Fibroblast of upper back skin (primary cell): ENCODE measurements at regions not wholly inside any gene's neighbourhood (a gene's known extent, or its start where the extent isn't known, plus 50 kb on each side); places are given as distances from the start of the nearest gene placed in this dataset.

Experiments used
- DNase-seq: peaks from one replicate; pipeline ENCODE4 v3.0.0-alpha.2; 2013

DNA sequence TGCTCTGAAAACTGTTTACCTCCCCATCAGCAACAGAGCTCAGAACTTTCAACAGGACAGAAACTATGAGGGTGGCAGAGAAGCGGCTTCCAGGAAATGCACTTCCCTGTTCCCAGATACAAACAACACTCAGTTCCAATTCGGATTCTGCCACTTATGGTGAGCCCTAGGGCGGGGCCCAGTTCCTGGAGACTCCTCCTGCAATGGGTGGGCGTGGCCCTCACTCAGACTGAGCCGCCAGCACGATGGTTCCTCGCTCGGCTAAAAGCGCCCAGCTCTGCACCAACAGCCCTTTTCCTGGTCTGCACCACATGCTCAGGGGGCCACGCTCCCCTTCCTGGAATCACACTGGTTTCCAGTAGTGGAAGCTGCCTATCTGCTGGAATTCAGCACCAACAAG is 314.1 kb downstream of the CTTN start:
- DNase-seq = no peak

DNA sequence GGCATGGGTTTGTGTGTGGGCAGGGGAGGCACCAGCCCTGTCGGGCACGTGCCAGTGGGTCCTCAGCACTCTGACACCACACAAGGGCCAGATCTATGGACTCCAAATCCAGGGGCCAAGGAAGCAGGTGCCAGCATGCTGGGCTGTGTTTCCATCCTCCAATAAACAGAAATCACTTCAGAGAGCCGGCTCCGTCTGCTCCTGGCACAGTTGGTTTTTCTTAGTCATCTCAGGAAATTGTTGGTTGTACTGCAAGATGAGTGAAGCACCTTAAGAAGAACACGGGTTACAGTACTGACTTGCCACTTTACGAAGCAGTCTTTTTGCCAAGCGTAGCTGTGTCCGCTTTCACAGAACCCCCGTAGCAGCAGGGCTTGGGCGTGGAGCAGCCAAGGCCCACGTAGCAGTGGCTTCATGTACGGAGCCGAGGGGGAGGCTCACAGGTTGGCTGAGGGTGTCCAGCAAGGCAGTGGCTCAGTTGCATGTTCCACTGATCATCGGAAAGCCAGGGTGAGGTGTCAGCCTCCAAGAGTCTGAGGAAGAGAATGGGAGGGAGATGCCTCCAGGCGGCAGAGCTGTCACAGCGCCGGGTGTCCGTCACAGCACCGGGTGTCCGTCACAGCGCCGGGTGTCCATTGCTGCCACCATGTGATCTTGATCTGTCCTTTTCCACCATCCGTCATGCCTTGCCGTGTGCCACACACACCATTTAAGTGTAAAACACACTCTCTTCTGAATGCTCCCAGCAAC is 314.9 kb downstream of the CTTN start:
- no peak for DNase-seq

DNA sequence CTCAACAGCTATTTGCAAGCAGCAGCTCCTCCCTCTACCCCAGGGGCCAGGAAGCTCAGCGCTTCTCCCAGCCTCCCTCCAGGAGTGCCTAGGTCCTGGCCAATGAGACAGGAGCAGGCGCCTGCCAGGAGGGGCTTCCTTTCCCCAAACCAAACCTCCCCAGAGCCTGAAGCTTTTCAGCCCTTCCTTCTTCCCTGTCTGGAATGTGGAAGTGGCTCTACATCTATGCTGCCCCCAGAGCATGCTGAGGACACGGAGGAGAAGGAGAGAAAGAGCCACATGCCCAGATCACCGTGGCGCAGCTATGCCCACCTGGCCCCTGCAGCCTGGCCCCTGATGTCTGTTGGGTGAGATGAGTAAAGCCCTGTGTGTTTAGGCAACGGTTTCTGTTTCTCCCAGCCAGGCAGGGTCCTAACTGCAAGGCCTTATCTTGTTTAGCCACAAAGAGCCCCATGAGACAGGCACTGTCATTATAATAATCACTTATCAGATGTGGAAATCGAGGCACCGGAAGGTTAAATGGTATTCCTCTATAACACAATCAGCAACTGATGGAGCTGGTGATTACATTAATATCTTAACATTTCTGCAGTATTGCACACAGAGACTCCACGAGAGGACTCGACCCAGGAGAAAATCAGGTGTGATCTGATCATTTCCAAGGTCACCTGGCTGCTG is 315.8 kb downstream of the CTTN start:
- no peak for DNase-seq

DNA sequence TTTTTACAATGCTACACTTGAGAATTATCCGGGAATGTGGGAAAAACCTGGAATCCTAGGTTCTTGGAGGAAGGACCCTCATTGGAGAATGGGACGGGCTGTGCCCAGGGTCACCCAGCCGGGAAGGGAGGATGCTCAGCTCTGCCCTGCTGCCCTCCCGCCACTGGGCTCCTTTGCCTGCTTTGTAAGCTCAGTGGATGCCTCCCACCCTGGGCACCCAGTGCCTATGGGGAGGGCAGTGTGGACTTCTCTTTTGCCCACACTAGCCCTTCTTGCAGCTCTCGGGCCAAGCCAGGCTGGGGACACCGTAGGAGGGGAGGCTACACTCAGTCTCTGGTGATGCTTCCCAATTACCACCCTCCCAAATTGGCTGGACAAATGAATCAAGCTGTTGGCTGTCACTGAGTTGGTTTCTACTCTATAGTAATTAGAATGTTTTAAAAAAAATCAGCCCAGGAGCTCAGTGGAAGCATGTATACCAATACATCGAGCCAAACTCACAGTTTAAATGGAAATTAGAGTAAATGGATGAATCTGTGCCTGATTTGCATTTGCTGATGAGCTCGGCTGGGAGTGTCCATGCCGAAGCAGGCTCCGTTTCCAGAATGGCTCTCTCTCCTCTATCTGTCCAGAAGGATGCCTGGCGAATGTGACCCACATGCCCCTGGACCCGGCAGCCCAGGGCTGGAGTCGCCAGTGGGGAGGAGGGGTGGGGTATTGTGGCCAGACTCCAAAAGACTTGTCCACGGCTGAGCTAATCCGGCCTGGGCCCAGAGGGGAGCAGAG is 317.0 kb downstream of the CTTN start:
- DNase-seq = no peak

DNA sequence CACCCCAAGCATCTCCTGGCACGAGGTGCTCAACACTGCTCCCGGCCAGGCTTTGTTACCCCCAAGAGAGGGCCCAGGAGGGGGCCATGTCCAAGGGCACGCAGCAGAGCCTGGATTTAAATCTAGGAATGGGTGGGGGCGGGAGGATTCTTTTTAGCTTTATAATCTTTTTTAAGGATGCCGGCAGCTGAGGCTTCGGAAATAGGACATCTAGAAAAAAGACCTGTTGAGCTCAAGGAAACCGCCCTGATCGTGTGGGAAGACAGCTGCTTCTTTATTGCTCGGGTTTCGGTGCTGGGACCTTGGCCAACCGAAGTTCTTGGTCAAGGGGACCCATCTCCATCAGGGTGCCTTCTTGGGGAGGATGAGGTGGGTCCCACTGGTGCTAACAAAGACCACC is 317.9 kb downstream of the CTTN start:
- no peak for DNase-seq

DNA sequence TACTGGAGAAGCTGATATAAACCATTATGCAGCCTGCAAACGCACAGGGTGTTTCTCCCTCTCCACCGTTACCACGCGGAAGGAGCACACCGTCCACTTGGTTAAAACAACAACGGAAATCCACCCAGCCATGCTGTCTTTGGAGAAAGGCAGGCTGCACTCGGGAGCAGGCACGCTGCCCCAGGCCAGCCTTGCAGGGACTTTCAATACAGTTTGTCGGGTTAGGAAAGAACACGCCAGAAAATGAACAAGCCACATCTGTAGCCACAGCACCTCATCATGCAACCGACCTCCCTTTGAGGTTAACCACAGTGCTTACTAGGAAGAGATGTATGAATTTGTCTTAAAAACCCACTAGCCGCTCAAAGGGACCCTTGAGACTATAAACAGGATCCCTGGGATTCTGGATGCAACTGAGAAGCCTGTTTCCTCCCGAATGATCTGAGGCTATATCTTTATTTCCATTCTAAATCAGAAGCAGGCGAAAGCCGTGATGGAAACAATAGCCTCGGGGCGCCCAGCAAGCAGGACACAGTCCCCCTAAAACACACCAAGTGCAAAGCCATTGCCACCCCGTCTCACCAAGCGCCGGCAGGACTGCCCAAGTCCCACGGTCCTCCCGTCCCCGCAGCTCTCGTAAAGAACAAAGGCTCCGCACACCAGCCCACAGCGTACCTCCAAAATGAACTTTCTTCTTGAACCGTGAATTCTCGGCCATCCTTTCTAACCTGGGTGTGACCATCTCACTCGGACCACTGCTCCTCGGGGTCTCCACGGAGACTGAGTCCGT is 318.9 kb downstream of the CTTN start:
- DNase-seq = peak; percentile 3

DNA sequence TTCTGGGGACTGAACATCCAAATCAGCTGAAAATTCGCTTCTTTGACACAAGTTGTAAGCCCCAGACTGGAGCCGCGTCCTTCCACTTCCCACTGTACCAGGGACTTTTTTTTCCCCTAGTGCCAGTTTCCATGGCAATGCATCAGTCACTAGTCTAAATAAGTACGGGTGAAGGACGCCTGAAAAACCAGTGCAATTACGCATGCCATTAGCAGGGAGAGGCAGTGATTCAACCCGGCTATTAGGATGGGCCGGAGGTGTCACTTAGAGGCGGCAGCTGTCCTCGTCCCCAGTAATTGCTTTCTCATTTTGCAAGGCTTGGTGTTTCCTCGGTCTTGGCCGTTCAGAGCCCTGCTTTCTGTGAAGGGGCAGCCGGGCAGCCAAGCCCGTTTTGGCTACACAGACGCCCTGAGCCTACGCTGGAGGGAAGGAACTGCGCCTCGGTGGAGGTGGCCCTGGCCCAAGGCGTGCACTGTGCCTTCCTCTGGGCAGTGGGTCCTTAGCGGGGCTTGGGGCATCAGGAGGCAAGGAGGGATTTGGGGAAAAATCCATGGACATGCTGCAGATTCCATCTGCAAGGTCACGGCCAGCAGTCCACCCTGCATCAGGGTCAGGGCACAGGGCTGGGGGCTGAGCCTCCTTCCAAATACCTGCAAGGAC is 319.7 kb downstream of the CTTN start:
- no peak for DNase-seq

DNA sequence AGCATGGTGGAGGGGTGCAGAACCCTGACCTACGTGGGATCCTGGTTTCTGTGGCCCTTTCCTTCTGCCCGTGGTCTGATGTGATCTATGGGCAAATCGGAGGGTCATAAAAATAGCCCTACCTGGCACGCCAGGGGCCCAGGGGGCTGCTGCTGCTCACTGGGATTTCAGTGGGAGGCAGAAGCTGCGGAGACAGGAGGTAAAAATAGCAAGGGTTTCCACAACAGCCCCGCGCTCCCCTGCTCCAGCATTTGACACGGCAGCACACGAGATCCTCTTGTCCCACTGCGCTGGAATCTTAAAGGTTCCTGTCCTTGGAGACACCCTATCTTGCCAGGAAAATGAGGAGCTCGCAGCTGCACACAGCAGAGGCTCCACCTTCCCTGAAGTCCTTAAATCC is 321.2 kb downstream of the CTTN start:
- DNase-seq = no peak

DNA sequence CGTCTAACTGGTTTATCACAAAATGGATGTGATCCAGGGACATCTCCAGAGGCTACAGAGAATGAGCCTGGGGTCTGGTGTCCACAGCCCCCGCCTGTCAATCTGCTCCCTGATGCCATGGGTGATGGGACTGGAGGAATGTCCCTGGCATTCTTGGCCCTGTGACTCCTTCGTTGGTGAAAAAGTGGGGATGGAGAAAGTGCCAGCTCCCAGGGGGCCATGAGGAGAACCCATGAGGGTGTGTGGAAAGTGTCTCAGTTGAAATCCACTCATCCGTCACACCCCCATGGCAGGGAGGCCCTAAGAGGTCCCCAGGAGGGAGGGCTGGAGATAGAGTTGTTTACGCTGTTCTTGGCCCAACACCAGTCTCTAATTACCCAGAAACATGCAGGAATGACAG is 322.0 kb downstream of the CTTN start:
- no peak for DNase-seq

DNA sequence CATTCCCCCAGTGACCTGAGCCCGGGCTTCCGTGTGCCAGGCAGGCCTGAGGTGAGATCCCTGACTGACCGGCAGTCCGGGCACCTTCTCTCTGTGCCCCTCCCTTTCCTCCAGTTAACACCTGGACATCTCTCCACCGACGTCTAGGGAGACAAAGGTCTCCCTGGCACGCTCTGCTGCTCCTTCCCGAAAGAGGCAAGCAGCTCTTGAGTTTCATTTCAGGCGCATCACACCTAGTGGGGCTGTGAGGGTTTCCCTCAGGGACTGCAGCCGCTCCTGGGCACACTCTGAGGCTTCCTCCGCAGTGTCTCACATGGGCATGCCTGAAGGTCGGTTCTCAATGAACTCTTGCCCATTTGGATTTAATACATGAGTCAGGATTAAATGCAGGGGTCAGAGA is 322.7 kb downstream of the CTTN start:
- DNase-seq = no peak

DNA sequence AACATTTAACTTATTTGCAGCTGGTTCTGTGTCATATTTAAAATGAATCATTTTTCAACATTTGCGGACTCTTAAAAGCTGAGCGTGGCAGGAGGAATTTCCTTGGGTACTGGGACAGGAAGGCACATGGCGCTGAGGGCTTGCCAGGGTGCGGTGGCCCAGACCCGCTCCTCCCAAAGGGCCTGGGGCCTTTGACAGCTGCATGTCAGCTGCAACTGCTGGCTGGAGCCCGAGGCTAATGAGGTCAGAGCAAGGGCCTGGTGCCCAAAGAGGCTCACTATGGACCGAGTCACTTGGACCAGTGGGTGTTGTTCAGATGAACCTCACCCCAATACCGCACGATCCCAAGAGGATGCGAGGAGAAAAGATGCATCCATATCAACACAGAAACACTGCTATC is 326.9 kb downstream of the CTTN start:
- no peak for DNase-seq

DNA sequence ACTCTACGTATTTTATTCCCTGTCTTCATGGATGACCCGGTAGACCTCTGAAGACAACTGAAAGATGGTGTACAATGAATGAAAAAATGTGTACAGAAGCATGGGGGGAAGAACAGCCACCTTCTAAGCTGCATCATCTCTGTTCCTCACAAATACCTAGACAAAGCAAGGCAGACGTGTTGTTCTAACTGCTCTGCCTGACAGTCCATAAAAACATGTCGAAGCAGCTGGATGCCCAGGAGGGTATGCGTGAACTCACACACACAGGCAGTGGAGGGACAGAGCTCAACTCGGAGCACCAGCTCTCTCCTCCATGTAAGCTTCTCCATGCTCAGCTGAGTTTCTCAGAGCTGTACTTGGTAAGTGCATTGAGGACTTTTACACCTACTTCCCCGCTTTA is 327.4 kb downstream of the CTTN start:
- DNase-seq = no peak

DNA sequence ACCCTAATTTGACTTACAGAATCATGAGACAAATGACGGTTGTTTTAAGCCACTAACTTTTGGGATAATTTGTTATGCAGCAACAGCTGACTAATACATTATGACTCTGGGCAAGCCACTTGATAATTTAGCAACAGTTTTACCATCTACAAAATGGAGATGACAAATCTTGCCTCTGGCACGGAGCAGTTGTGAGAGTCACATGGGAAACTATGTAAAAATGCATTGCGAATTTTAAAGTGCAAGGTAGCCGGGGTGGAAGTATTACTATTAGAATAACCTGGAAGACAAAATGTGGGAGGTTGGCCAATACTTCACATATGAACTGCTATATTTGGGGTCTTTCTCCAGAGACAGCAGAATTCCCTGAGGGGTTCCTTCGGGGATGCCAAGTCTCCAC is 328.7 kb downstream of the CTTN start:
- no peak for DNase-seq

DNA sequence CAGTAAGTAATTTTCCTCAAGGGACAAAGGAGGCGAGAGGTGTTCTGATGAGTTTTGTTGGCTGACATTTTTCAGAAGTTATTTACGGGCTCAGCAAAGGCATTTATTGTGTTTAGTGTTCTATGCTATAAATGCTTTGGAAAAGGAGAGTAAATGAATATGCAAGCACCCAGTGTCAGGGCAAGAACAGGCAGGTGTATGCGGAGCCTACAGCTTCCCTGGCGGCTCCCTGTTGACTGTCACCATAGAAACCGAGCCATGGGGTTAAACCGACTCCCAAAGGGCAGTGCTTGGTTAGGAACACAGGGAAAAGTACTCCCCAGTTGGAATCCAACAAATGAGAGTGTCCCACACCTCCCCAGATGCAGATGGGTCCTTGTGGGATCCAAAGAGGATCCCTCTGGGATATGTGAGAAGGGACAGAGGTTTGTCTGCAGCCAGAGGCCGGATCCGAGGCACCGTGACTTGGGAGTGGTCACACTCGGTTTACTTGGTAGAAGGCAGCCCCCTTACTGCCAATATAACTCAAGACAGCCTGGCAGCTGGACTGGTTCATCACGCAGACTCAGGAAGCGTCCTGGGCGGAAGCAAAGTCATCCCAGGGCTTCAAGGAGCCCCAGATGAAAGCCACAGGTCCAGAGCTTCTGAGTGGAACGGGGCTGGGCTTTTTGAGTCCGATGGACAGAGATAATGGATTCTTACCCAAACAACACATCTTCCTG is 329.7 kb downstream of the CTTN start:
- no peak for DNase-seq

DNA sequence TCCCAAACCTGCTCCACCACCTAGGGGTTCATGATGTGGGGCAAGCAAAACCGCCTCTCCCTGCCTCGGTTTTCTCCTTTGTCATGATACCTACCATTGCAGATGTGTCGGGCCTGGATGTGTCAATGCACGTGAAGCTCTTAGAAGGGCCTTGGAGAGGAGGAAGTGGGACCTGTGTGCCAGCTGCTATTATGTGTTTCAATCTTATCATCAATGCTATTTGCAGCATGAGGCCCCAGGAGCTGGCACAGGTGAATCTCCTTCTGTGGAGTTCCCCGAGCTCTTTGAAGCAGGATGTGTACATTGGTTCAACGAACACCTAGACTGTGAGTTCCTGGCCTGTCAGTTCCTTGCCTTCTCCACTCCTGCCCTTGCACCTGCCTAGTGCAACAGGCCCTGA is 331.6 kb downstream of the CTTN start:
- DNase-seq = no peak

DNA sequence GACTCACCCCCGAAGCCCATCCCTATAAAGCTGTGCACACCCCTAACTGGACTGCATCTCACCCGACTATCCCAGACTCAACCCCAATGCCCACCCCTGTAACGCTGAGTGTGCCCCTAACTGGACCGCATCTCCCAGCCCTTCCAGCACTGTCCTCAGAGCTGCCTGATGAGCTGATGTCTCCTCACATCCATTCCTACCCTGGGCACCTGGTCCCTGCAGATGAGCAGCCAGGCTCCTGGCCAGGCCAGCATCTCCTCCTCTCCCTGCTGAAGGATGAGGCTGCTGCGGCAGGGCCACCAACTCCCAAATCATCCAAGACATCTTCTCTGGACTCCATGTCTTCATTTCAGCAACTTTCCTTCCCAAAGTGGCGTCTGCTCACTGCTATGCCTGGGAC is 332.1 kb downstream of the CTTN start:
- DNase-seq = no peak

DNA sequence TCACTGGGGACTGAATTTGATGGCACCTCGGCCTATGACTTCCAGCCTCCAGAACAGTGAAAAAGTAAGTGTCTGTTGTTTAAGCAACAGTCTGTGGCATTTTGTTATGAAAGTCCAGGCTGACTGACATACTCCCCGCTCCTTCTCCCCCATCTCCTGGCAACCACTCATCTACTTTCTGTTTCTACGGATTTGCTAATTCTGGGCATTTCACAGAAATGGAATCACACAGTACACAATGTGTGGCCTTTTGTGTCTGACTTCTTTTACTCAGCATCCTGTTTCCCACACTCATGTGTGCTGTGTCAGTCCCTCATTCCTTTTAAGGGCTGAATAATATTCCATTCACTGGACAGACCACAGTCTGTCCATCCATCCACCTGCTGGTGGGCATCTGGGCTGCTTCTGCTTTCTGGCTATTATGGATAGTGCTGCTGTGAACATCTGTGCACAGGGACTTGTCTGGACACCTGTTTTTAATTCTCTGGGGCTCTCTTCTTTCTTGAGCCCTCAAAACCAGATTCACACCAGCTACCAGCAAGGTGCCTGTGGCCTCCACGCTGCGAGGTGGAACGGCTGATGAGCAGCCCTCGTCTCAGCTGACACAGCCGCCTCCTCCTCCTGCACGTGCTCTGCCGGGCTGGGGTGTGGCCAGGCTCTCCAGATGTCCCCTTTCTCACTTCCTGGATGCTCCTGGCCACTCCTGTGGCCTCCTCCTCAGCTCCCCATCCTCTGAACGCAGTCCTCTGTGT is 333.1 kb downstream of the CTTN start:
- DNase-seq = no peak

DNA sequence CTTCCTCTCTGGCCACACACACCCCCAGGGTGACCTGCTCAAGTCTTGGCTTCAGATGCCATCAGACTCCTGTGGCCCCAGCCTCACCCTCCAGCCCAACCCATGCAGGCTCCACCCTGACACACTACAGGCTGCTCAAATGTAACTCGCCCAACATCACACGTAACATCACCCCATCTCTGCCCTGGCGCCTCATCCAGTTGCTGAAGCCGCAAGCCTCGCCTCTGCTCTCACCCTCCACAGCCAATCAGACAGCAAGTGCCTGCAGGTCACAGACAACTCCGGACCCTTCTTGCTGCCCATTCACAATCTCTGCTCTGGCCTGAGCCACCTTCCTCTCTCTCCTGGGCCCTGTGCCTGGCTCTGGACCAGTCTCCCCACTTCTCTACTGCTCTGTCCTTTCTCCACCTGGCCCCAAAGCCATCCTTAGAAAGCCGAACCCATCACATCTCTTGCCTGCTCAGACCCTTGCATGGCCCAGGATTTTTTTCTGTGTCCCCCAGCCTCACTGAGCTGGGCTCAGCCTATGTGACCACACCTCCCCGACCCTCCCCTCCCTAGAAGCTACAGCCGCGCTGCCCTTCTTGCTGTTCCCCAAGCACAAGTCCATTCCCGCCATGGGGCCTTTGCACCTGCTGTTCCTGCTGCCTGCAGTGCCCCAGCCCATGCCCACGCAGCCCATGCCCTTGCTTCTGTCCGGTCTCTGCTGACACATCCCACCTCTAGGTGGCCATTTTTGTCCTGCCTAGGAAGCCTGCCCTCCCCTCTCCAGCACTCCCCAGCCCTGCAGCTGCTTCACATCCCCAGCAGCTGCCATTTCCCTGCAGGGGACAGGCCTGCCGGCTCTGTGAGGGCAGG is 333.9 kb downstream of the CTTN start:
- DNase-seq = no peak

DNA sequence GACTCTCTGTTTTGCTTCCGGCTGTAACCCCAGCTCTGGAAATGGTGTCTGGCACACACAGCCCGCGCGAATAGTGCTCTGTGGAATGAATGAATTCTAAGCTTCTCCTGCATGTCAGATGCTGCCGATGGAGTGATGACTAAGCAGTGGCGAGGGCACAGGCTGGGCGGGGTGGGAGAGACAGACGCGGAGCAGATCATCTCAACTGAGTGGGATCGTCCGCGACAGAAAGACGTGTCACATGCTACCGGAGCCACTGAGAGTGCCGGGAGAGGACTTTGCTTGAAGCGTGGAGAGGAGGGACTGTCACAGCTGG is 334.5 kb downstream of the CTTN start:
- no peak for DNase-seq
